Neural cell (in vitro differentiated cells): ENCODE measurements at regions not wholly inside any gene's neighbourhood (a gene's known extent, or its start where the extent isn't known, plus 50 kb on each side); places are given as distances from the start of the nearest gene placed in this dataset.

Experiments used
- H2AFZ ChIP-seq: fragments of 200-600, 300-800 bp; sonication (generic), shearing (Covaris generic); 2 replicates; pipeline ENCODE4 v1.6.0; 2014; ENCODE audit warnings: low read depth, mild to moderate bottlenecking, antibody characterized with exemption, low read length, moderate library complexity
- H3F3A ChIP-seq: fragments of 200-600 bp; shearing (Covaris generic); 2 replicates; pipeline ENCODE4 v1.6.1; 2016; ENCODE audit warnings: mild to moderate bottlenecking, moderate library complexity, mixed read lengths, antibody characterized with exemption, low read length; ENCODE audit not compliant: insufficient read depth, poor library complexity, severe bottlenecking
- H3K27ac ChIP-seq: fragments of 200-600, 300-800 bp; sonication (generic), shearing (Covaris generic); 2 replicates; pipeline ENCODE4 v1.5.1; 2014; ENCODE audit warnings: mild to moderate bottlenecking, low read length, moderate library complexity
- H3K27me3 ChIP-seq: fragments of 300-800, 200-600 bp; sonication (generic), shearing (Covaris generic); 2 replicates; pipeline ENCODE4 v1.6.0; 2014; ENCODE audit warnings: mild to moderate bottlenecking, low read depth, low read length, moderate library complexity; ENCODE audit not compliant: insufficient read depth
- H3K36me3 ChIP-seq: fragments of 300-800, 200-600 bp; sonication (generic), shearing (Covaris generic); 2 replicates; pipeline ENCODE4 v1.5.1; 2014; ENCODE audit warnings: mild to moderate bottlenecking, antibody characterized with exemption, low read length, moderate library complexity; ENCODE audit not compliant: insufficient read depth
- H3K4me2 ChIP-seq: fragments of 300-800, 200-600 bp; sonication (generic), shearing (Covaris generic); 2 replicates; pipeline ENCODE4 v1.6.0; 2014; ENCODE audit warnings: mild to moderate bottlenecking, low read length
- H3K4me3 ChIP-seq: fragments of 300-800, 200-600 bp; sonication (generic), shearing (Covaris generic); 2 replicates; pipeline ENCODE4 v1.5.1; 2014; ENCODE audit warnings: mild to moderate bottlenecking, low read length, moderate library complexity
- H3K79me2 ChIP-seq: fragments of 200-600 bp; shearing (Covaris generic); replicated peaks from 2 replicates; pipeline ENCODE4 v1.6.0; 2014; ENCODE audit warnings: mild to moderate bottlenecking, low read length, moderate library complexity; ENCODE audit not compliant: insufficient read depth
- H3K9ac ChIP-seq: fragments of 300-800, 200-600 bp; sonication (generic), shearing (Covaris generic); 2 replicates; pipeline ENCODE4 v1.6.1; 2016; ENCODE audit warnings: mild to moderate bottlenecking, low read length, mixed read lengths
- H3K9me2 ChIP-seq: fragments of 200-600 bp; shearing (Covaris generic); 2 replicates; pipeline ENCODE4 v1.6.1; 2016; ENCODE audit warnings: mild to moderate bottlenecking, low read length, mixed read lengths; ENCODE audit not compliant: insufficient read depth
- H3K9me3 ChIP-seq: fragments of 200-600, 300-800 bp; sonication (generic), shearing (Covaris generic); 2 replicates; pipeline ENCODE4 v1.6.1; 2016; ENCODE audit warnings: mild to moderate bottlenecking, mixed run types, low read length, moderate library complexity, mixed read lengths
- H4K20me1 ChIP-seq: fragments of 200-600 bp; shearing (Covaris generic); 2 replicates; pipeline ENCODE4 v1.6.1; 2016; ENCODE audit warnings: mild to moderate bottlenecking, mixed run types; ENCODE audit not compliant: insufficient read depth
- CTCF ChIP-seq: fragments of 450-650 bp; IDR thresholded peaks from 2 replicates; pipeline ENCODE4 v1.5.1; 2014; ENCODE audit warnings: antibody characterized with exemption, mild to moderate bottlenecking, moderate library complexity; ENCODE audit not compliant: poor library complexity, severe bottlenecking
- EP300 ChIP-seq: fragments of 450-650 bp; conservative IDR thresholded peaks from 2 replicates; pipeline ENCODE4 v1.6.1; 2014; ENCODE audit warnings: antibody characterized with exemption, mild to moderate bottlenecking, moderate library complexity; ENCODE audit not compliant: poor library complexity, severe bottlenecking
- EZH2 ChIP-seq: fragments of 200-600, 300-800 bp; shearing (Covaris generic), sonication (generic); IDR thresholded peaks from 2 replicates; pipeline ENCODE4 v1.6.1; 2014; ENCODE audit warnings: antibody characterized with exemption, low read length, borderline replicate concordance, mild to moderate bottlenecking; ENCODE audit not compliant: insufficient read depth, poor library complexity, severe bottlenecking
- MXI1 ChIP-seq: fragments of 450-650 bp; conservative IDR thresholded peaks from 2 replicates; pipeline ENCODE4 v1.6.1; 2014; ENCODE audit warnings: antibody characterized with exemption, mild to moderate bottlenecking; ENCODE audit not compliant: poor library complexity, severe bottlenecking
- POLR2AphosphoS5 ChIP-seq: IDR thresholded peaks from 2 replicates; pipeline ENCODE4 v1.6.1; 2012
- RAD21 ChIP-seq: fragments of 450-650 bp; conservative IDR thresholded peaks from 2 replicates; pipeline ENCODE4 v1.6.1; 2014; ENCODE audit warnings: antibody characterized with exemption, mild to moderate bottlenecking, moderate library complexity
- SMC3 ChIP-seq: fragments of 450-650 bp; conservative IDR thresholded peaks from 2 replicates; pipeline ENCODE4 v1.6.1; 2014; ENCODE audit warnings: antibody characterized with exemption, mild to moderate bottlenecking, moderate library complexity; ENCODE audit not compliant: poor library complexity
- TAF1 ChIP-seq: IDR thresholded peaks from 2 replicates; pipeline ENCODE4 v1.6.1; 2012; ENCODE audit warnings: low read depth
- TF ChIP-seq, protein P1 (sequence below): IDR thresholded peaks from 2 replicates; pipeline ENCODE4 v1.6.1; 2012; ENCODE audit warnings: borderline replicate concordance

- Histone ChIP-seq H3K27me3 (no peaks in the 10 kb centered on the region), H3K27ac (no peak overlapping the region)
Measured at GRCh38 chr2:205915130-205915524, 170.8 kb downstream of the INO80D start.

GRCh38 chr2:205914213-205915129 lies 171.5 kb downstream of the INO80D start:
- Histone ChIP-seq H3K4me3 (no peak overlapping the region), H2AFZ (no peak overlapping the region), H3K27me3 (no peaks in the 10 kb centered on the region), H3K36me3 (no peaks in the 10 kb centered on the region), H3K9me3 (no peaks in the 10 kb centered on the region), H4K20me1 (no peaks in the 10 kb centered on the region), H3K9me2 (no peaks in the 10 kb centered on the region), H3K9ac (no peak overlapping the region), H3K4me2 (no peak overlapping the region), H3K79me2 (no peaks in the 10 kb centered on the region), H3K27ac (no peak overlapping the region), H3F3A (no peaks in the 10 kb centered on the region)
- TF ChIP-seq EP300: no peak
- TF ChIP-seq TAF1: no peak
- no peak for TF ChIP-seq CTCF
- no peak for TF ChIP-seq POLR2AphosphoS5
- TF ChIP-seq RAD21: no peak
- no peak for TF ChIP-seq SMC3
- TF ChIP-seq, protein P1, sequence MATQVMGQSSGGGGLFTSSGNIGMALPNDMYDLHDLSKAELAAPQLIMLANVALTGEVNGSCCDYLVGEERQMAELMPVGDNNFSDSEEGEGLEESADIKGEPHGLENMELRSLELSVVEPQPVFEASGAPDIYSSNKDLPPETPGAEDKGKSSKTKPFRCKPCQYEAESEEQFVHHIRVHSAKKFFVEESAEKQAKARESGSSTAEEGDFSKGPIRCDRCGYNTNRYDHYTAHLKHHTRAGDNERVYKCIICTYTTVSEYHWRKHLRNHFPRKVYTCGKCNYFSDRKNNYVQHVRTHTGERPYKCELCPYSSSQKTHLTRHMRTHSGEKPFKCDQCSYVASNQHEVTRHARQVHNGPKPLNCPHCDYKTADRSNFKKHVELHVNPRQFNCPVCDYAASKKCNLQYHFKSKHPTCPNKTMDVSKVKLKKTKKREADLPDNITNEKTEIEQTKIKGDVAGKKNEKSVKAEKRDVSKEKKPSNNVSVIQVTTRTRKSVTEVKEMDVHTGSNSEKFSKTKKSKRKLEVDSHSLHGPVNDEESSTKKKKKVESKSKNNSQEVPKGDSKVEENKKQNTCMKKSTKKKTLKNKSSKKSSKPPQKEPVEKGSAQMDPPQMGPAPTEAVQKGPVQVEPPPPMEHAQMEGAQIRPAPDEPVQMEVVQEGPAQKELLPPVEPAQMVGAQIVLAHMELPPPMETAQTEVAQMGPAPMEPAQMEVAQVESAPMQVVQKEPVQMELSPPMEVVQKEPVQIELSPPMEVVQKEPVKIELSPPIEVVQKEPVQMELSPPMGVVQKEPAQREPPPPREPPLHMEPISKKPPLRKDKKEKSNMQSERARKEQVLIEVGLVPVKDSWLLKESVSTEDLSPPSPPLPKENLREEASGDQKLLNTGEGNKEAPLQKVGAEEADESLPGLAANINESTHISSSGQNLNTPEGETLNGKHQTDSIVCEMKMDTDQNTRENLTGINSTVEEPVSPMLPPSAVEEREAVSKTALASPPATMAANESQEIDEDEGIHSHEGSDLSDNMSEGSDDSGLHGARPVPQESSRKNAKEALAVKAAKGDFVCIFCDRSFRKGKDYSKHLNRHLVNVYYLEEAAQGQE: no peak

More at GRCh38 chr2:205915130-205915524, 170.8 kb downstream of the INO80D start:
- Histone ChIP-seq H2AFZ (no peak overlapping the region), H3K36me3 (no peaks in the 10 kb centered on the region), H3K79me2 (no peaks in the 10 kb centered on the region), H4K20me1 (no peaks in the 10 kb centered on the region), H3K9ac (no peak overlapping the region), H3K9me2 (no peaks in the 10 kb centered on the region), H3F3A (no peaks in the 10 kb centered on the region), H3K4me3 (no peak overlapping the region), H3K4me2 (no peak overlapping the region), H3K9me3 (no peaks in the 10 kb centered on the region)
- TF ChIP-seq, protein P1: no peak
- TF ChIP-seq RAD21 (no peak), TAF1 (no peak), POLR2AphosphoS5 (no peak), MXI1 (no peak), SMC3 (no peak), EP300 (no peak), EZH2 (no peak), CTCF (no peak)
